Osteoblast (primary cell): ENCODE measurements at regions not wholly inside any gene's neighbourhood (a gene's known extent, or its start where the extent isn't known, plus 50 kb on each side); places are given as distances from the start of the nearest gene placed in this dataset.

ENCODE experiments used
- DNase-seq: peaks from one replicate; pipeline ENCODE4 v3.0.0; 2011; ENCODE audit warnings: low spot score, mixed read lengths; ENCODE audit not compliant: insufficient read length; ENCODE audit errors: missing footprints
- H2AFZ ChIP-seq: 2 replicates; pipeline ENCODE4 v1.6.0; 2011; ENCODE audit warnings: mild to moderate bottlenecking, low read length
- H3K27ac ChIP-seq: 2 replicates; pipeline ENCODE4 v1.5.1; 2011; ENCODE audit warnings: mild to moderate bottlenecking, low read depth, low read length, moderate library complexity
- H3K27me3 ChIP-seq: 2 replicates; pipeline ENCODE4 v1.6.0; 2012; ENCODE audit warnings: mild to moderate bottlenecking, control low read depth, inconsistent platforms, low read length, moderate library complexity; ENCODE audit not compliant: insufficient read depth
- H3K36me3 ChIP-seq: 2 replicates; pipeline ENCODE4 v1.5.1; 2011; ENCODE audit warnings: mild to moderate bottlenecking, low read length, control low read depth, moderate library complexity; ENCODE audit not compliant: insufficient read depth
- H3K4me1 ChIP-seq: 2 replicates; pipeline ENCODE4 v1.5.1; 2011; ENCODE audit warnings: mild to moderate bottlenecking, low read length, control low read depth, moderate library complexity; ENCODE audit not compliant: insufficient read depth
- H3K4me2 ChIP-seq: 2 replicates; pipeline ENCODE4 v1.6.0; 2011; ENCODE audit warnings: mild to moderate bottlenecking, low read length; ENCODE audit not compliant: insufficient read depth
- H3K4me3 ChIP-seq: fragments of 200-600 bp; sonication (generic); 3 replicates; pipeline ENCODE4 v1.5.1; 2012; ENCODE audit warnings: mild to moderate bottlenecking, low read length, inconsistent platforms; ENCODE audit not compliant: insufficient read depth
- H3K79me2 ChIP-seq: 2 replicates; pipeline ENCODE4 v1.6.0; 2012; ENCODE audit warnings: mild to moderate bottlenecking, low read length, control low read depth, inconsistent platforms; ENCODE audit not compliant: insufficient read depth
- H3K9me3 ChIP-seq: 2 replicates; pipeline ENCODE4 v1.5.1; 2011; ENCODE audit warnings: low read depth, low read length, control low read depth
- H4K20me1 ChIP-seq: 2 replicates; pipeline ENCODE4 v1.6.0; 2012; ENCODE audit warnings: mild to moderate bottlenecking, low read length, control low read depth; ENCODE audit not compliant: insufficient read depth
- CTCF ChIP-seq: IDR thresholded peaks from 2 replicates; pipeline ENCODE4 v1.5.1; 2011; ENCODE audit warnings: mild to moderate bottlenecking, low read depth, low read length, moderate library complexity; ENCODE audit errors: extremely low read depth

- TF ChIP-seq CTCF: no peak
- H4K20me1 ChIP-seq: no peaks in the 10 kb centered on the region
Measured at GRCh38 chr2:21406386-21406785, 282.6 kb downstream of the TDRD15 start.

GRCh38 chr2:21406911-21407310, 283.1 kb downstream of the TDRD15 start:
- H3K27ac ChIP-seq: no peak overlapping the region
- H3K36me3 ChIP-seq: no peaks in the 10 kb centered on the region
- H3K4me2 ChIP-seq: no peak overlapping the region
- H3K4me1 ChIP-seq: no peaks in the 10 kb centered on the region
- no peak overlapping the region for H2AFZ ChIP-seq
- H3K79me2 ChIP-seq: no peaks in the 10 kb centered on the region
- no peak overlapping the region for H3K4me3 ChIP-seq
- H4K20me1 ChIP-seq: no peaks in the 10 kb centered on the region
- H3K9me3 ChIP-seq: no peaks in the 10 kb centered on the region
- DNase-seq: no peak
- TF ChIP-seq CTCF: no peak
- no peaks in the 10 kb centered on the region for H3K27me3 ChIP-seq

More at GRCh38 chr2:21406386-21406785, 282.6 kb downstream of the TDRD15 start:
- H3K79me2 ChIP-seq: no peaks in the 10 kb centered on the region
- H3K4me3 ChIP-seq: no peak overlapping the region
- H3K36me3 ChIP-seq: no peaks in the 10 kb centered on the region
- no peaks in the 10 kb centered on the region for H3K9me3 ChIP-seq
- DNase-seq: no peak
- H2AFZ ChIP-seq: no peak overlapping the region
- H3K27me3 ChIP-seq: no peaks in the 10 kb centered on the region
- no peak overlapping the region for H3K4me2 ChIP-seq
- no peak overlapping the region for H3K27ac ChIP-seq
- no peaks in the 10 kb centered on the region for H3K4me1 ChIP-seq

GRCh38 chr2:21407851-21408250, 284.1 kb downstream of the TDRD15 start:
- TF ChIP-seq CTCF: no peak
- Histone ChIP-seq H3K27ac (no peak overlapping the region), H3K9me3 (no peaks in the 10 kb centered on the region), H3K79me2 (no peaks in the 10 kb centered on the region), H3K4me2 (no peak overlapping the region), H3K4me1 (no peaks in the 10 kb centered on the region), H2AFZ (no peak overlapping the region), H3K27me3 (no peaks in the 10 kb centered on the region), H3K4me3 (no peak overlapping the region), H3K36me3 (no peaks in the 10 kb centered on the region), H4K20me1 (no peaks in the 10 kb centered on the region)
- DNase-seq: no peak

- H3K4me1 ChIP-seq: no peaks in the 10 kb centered on the region
- H3K9me3 ChIP-seq: no peaks in the 10 kb centered on the region
- no peak for TF ChIP-seq CTCF
- H3K4me3 ChIP-seq: no peak overlapping the region
- H3K4me2 ChIP-seq: no peak overlapping the region
- DNase-seq: no peak
- H3K27me3 ChIP-seq: no peaks in the 10 kb centered on the region
- H2AFZ ChIP-seq: no peak overlapping the region
- no peak overlapping the region for H3K27ac ChIP-seq
- no peaks in the 10 kb centered on the region for H4K20me1 ChIP-seq
- no peaks in the 10 kb centered on the region for H3K79me2 ChIP-seq
- H3K36me3 ChIP-seq: no peaks in the 10 kb centered on the region
Measured at GRCh38 chr2:21411741-21412140, 288.0 kb downstream of the TDRD15 start.
